Gastrocnemius medialis (tissue), 4 donors: ENCODE measurements at regions not wholly inside any gene's neighbourhood (a gene's known extent, or its start where the extent isn't known, plus 50 kb on each side); places are given as distances from the start of the nearest gene placed in this dataset.

ENCODE experiments used
- CTCF ChIP-seq, 5 experiments: fragments of 450-650 bp in 3 of 5; fragments of 200-600 bp in 2 of 5; sonication (generic) in 2 of 5; IDR thresholded peaks in 4 of 5; conservative IDR thresholded peaks in 1 of 5; 1 replicate in 4 of 5; 2 replicates in 1 of 5; pipeline ENCODE4 v1.5.1; 2016 to 2019; ENCODE audit warnings: antibody characterized with exemption in 5 of 5, mild to moderate bottlenecking in 3 of 5, moderate library complexity in 3 of 5
- POLR2A ChIP-seq, 2 donors: fragments of 450-650 bp; IDR thresholded peaks; one replicate each; pipeline ENCODE4 v1.6.1; 2017; ENCODE audit warnings: antibody characterized with exemption in 2 of 2, mild to moderate bottlenecking in 2 of 2, moderate library complexity in 2 of 2

- no peak for TF ChIP-seq CTCF (IDR thresholded peaks at IDR 0.05 in 4 of 5, conservative IDR thresholded peaks at IDR 0.05 in 1 of 5)
- TF ChIP-seq POLR2A (IDR thresholded peaks at IDR 0.05), result no peak
Observed at GRCh38 chr13:110057052-110057451, 249.9 kb downstream of the COL4A1 start.
